Spinal cord (tissue), 9 donors: ENCODE measurements at regions not wholly inside any gene's neighbourhood (a gene's known extent, or its start where the extent isn't known, plus 50 kb on each side); places are given as distances from the start of the nearest gene placed in this dataset.

Experiments used
- DNase-seq, 6 donors: peaks; one replicate each; pipeline versions ENCODE4 v3.0.0 to v3.0.0-alpha.2; 2013 to 2015; ENCODE audit warnings: low spot score in 6 of 6, low read depth in 4 of 6
- H3K27ac ChIP-seq: one replicate; pipeline ENCODE4 v1.5.1; 2013; ENCODE audit warnings: low read depth, low read length, control low read depth
- H3K27me3 ChIP-seq: one replicate; pipeline ENCODE4 v1.6.1; 2013; ENCODE audit warnings: low read length; ENCODE audit not compliant: control insufficient read depth, insufficient read depth
- H3K36me3 ChIP-seq: one replicate; pipeline ENCODE4 v1.6.1; 2013; ENCODE audit warnings: low read length; ENCODE audit not compliant: control insufficient read depth, insufficient read depth
- H3K4me1 ChIP-seq: one replicate; pipeline ENCODE4 v1.6.1; 2013; ENCODE audit warnings: low read length; ENCODE audit not compliant: control insufficient read depth, insufficient read depth
- H3K4me3 ChIP-seq: one replicate; pipeline ENCODE4 v1.5.1; 2013; ENCODE audit warnings: low read depth, low read length, control low read depth
- H3K9me3 ChIP-seq: one replicate; pipeline ENCODE4 v1.6.1; 2013; ENCODE audit warnings: low read length; ENCODE audit not compliant: control insufficient read depth, insufficient read depth
- WGBS: methylation state at CpG from one replicate; pipeline ENCODE4 v1.1.5; 2013; ENCODE audit warnings: missing lambda C conversion rate; ENCODE audit not compliant: insufficient coverage; 5-methylcytosine and 5-hydroxymethylcytosine counted together
- donor health status: healthy.

- DNase-seq = no peak
- H3K9me3 ChIP-seq = no peaks in the 10 kb centered on the region
- H3K4me1 ChIP-seq = no peaks in the 10 kb centered on the region
- no CpG with 5 or more reads among the region's 1 CpG for WGBS
- no peak overlapping the region for H3K4me3 ChIP-seq
- no peak overlapping the region for H3K27ac ChIP-seq
- no peaks in the 10 kb centered on the region for H3K36me3 ChIP-seq
- no peaks in the 10 kb centered on the region for H3K27me3 ChIP-seq
Measured at GRCh38 chr4:122044501-122044900, 92.6 kb upstream of the TRPC3 start.

- 88% methylated on average over 5 of the region's 5 CpGs for WGBS
- H3K27ac ChIP-seq = no peak overlapping the region
- DNase-seq = no peak
Measured at GRCh38 chr4:122041312-122041711, 89.5 kb upstream of the TRPC3 start.

GRCh38 chr4:122038896-122039295, 87.0 kb upstream of the TRPC3 start:
- no peak overlapping the region for H3K4me3 ChIP-seq
- no peaks in the 10 kb centered on the region for H3K9me3 ChIP-seq
- no peak overlapping the region for H3K27ac ChIP-seq
- H3K4me1 ChIP-seq = no peaks in the 10 kb centered on the region
- DNase-seq = no peak
- WGBS = no CpG with 5 or more reads among the region's 2 CpGs
- H3K27me3 ChIP-seq = no peaks in the 10 kb centered on the region
- H3K36me3 ChIP-seq = no peaks in the 10 kb centered on the region

More at GRCh38 chr4:122041312-122041711, 89.5 kb upstream of the TRPC3 start:
- no peaks in the 10 kb centered on the region for H3K36me3 ChIP-seq
- H3K4me3 ChIP-seq = no peak overlapping the region
- no peaks in the 10 kb centered on the region for H3K4me1 ChIP-seq
- H3K27me3 ChIP-seq = no peaks in the 10 kb centered on the region
- no peaks in the 10 kb centered on the region for H3K9me3 ChIP-seq

- Histone ChIP-seq H3K9me3 (no peaks in the 10 kb centered on the region), H3K4me1 (no peaks in the 10 kb centered on the region), H3K27ac (no peak overlapping the region), H3K36me3 (no peaks in the 10 kb centered on the region), H3K4me3 (no peak overlapping the region), H3K27me3 (no peaks in the 10 kb centered on the region)
- DNase-seq = no peak
- 83% methylated on average over 1 of the region's 1 CpG for WGBS
Measured at GRCh38 chr4:122034619-122035018, 82.8 kb upstream of the TRPC3 start.

- no peaks in the 10 kb centered on the region for H3K36me3 ChIP-seq
- H3K27ac ChIP-seq = no peak overlapping the region
- H3K9me3 ChIP-seq = no peaks in the 10 kb centered on the region
- H3K27me3 ChIP-seq = no peaks in the 10 kb centered on the region
- 33% methylated on average over 1 of the region's 2 CpGs for WGBS
- H3K4me1 ChIP-seq = no peaks in the 10 kb centered on the region
- DNase-seq = peak in 1 of 6 donors; percentile 62
- H3K4me3 ChIP-seq = no peak overlapping the region
Measured at GRCh38 chr4:122027203-122027602, 75.3 kb upstream of the TRPC3 start.

GRCh38 chr4:122017296-122017695, 65.4 kb upstream of the TRPC3 start:
- H3K27me3 ChIP-seq = no peaks in the 10 kb centered on the region
- no peak overlapping the region for H3K27ac ChIP-seq
- H3K36me3 ChIP-seq = no peaks in the 10 kb centered on the region
- peak in 1 of 6 donors; percentile 64 for DNase-seq
- H3K4me1 ChIP-seq = no peaks in the 10 kb centered on the region
- H3K9me3 ChIP-seq = peaks cover 1% of the 10 kb centered on the region
- no peak overlapping the region for H3K4me3 ChIP-seq
- WGBS = no CpG with 5 or more reads among the region's 2 CpGs

GRCh38 chr4:122015203-122015602, 63.3 kb upstream of the TRPC3 start:
- H3K36me3 ChIP-seq = no peaks in the 10 kb centered on the region
- H3K27ac ChIP-seq = no peak overlapping the region
- WGBS = no CpG with 5 or more reads among the region's 3 CpGs
- no peaks in the 10 kb centered on the region for H3K27me3 ChIP-seq
- no peak overlapping the region for H3K4me3 ChIP-seq
- DNase-seq = no peak
- H3K9me3 ChIP-seq = peaks cover 1% of the 10 kb centered on the region
- no peaks in the 10 kb centered on the region for H3K4me1 ChIP-seq

- no peaks in the 10 kb centered on the region for H3K36me3 ChIP-seq
- WGBS = no CpG with 5 or more reads among the region's 2 CpGs
- H3K4me1 ChIP-seq = no peaks in the 10 kb centered on the region
- no peaks in the 10 kb centered on the region for H3K27me3 ChIP-seq
- H3K4me3 ChIP-seq = no peak overlapping the region
- H3K9me3 ChIP-seq = no peaks in the 10 kb centered on the region
- no peak overlapping the region for H3K27ac ChIP-seq
- DNase-seq = no peak
Measured at GRCh38 chr4:122012735-122013134, 60.9 kb upstream of the TRPC3 start.

GRCh38 chr4:122010610-122011009, 58.8 kb upstream of the TRPC3 start:
- Histone ChIP-seq H3K9me3 (no peaks in the 10 kb centered on the region), H3K27ac (no peak overlapping the region), H3K4me3 (no peak overlapping the region), H3K27me3 (no peaks in the 10 kb centered on the region), H3K4me1 (no peaks in the 10 kb centered on the region), H3K36me3 (no peaks in the 10 kb centered on the region)
- no peak for DNase-seq
- WGBS = no CpG with 5 or more reads among the region's 3 CpGs

- WGBS = no CpG with 5 or more reads among the region's 2 CpGs
- no peak overlapping the region for H3K4me3 ChIP-seq
- H3K27ac ChIP-seq = no peak overlapping the region
- H3K36me3 ChIP-seq = no peaks in the 10 kb centered on the region
- H3K9me3 ChIP-seq = no peaks in the 10 kb centered on the region
- no peaks in the 10 kb centered on the region for H3K4me1 ChIP-seq
- DNase-seq = no peak
- H3K27me3 ChIP-seq = no peaks in the 10 kb centered on the region
Measured at GRCh38 chr4:122009524-122009923, 57.7 kb upstream of the TRPC3 start.
